Upper lobe of right lung (tissue), 1 donor: ENCODE measurements at regions not wholly inside any gene's neighbourhood (a gene's known extent, or its start where the extent isn't known, plus 50 kb on each side); places are given as distances from the start of the nearest gene placed in this dataset.

Experiments used
- ATAC-seq: fragments of 200-7000 bp; cut with Tn5 transposase; one replicate; pipeline ENCODE4 v1.9.1; 2020; ENCODE audit warnings: mild to moderate bottlenecking, moderate library complexity
- DNase-seq: peaks from one replicate; pipeline ENCODE4 v3.0.0-alpha.2; 2020
- H3K27ac ChIP-seq: fragments of 200-600 bp; one replicate; pipeline ENCODE4 v1.8.0; 2022
- H3K27me3 ChIP-seq: fragments of 200-600 bp; one replicate; pipeline ENCODE4 v1.8.0; 2022; ENCODE audit warnings: mild to moderate bottlenecking
- H3K36me3 ChIP-seq: fragments of 200-600 bp; one replicate; pipeline ENCODE4 v1.8.0; 2022
- H3K4me1 ChIP-seq: fragments of 200-600 bp; one replicate; pipeline ENCODE4 v1.8.0; 2022
- H3K4me3 ChIP-seq: fragments of 200-600 bp; one replicate; pipeline ENCODE4 v1.8.0; 2022; ENCODE audit warnings: mild to moderate bottlenecking
- H3K9me3 ChIP-seq: fragments of 200-600 bp; one replicate; pipeline ENCODE4 v1.8.0; 2022
- intact Hi-C: fragments of 100-400 bp; cut with DNase I; formaldehyde crosslinking; loops from one replicate; pipeline ENCODE4 v1.11.0; 2022
- TF ChIP-seq, protein P1 (sequence below): fragments of 200-600 bp; IDR thresholded peaks from one replicate; pipeline ENCODE4 v1.8.0; 2022; ENCODE audit warnings: antibody characterized with exemption
- donor health status: DM: no; HTN: yes; CAD: no; lungs with severe emphysema.

DNA sequence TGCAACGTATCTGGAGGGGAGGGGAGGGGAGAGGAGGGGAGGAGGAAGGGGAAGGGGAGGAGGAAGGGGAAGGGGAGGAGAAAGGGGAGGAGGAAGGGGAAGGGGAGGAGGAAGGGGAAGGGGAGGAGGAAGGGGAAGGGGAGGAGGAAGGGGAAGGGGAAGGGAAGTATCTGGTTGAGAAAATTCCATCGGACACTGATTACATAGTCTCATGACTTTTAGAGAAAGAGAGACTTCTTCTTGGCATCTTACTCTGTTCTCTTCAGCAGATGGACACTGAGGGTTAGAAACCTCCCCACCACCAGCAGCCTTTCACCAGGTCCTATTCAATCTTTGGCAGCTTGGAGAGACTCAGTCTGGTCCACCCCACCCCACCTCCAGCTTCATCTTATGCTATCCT, 296.3 kb downstream of the TNS1 start:
- ATAC-seq (no peak), DNase-seq (no peak)
- H3K36me3 ChIP-seq: no peaks in the 10 kb centered on the region
- no peak overlapping the region for H3K27ac ChIP-seq
- peaks cover 3% of the 10 kb centered on the region for H3K4me1 ChIP-seq
- TF ChIP-seq, protein P1, sequence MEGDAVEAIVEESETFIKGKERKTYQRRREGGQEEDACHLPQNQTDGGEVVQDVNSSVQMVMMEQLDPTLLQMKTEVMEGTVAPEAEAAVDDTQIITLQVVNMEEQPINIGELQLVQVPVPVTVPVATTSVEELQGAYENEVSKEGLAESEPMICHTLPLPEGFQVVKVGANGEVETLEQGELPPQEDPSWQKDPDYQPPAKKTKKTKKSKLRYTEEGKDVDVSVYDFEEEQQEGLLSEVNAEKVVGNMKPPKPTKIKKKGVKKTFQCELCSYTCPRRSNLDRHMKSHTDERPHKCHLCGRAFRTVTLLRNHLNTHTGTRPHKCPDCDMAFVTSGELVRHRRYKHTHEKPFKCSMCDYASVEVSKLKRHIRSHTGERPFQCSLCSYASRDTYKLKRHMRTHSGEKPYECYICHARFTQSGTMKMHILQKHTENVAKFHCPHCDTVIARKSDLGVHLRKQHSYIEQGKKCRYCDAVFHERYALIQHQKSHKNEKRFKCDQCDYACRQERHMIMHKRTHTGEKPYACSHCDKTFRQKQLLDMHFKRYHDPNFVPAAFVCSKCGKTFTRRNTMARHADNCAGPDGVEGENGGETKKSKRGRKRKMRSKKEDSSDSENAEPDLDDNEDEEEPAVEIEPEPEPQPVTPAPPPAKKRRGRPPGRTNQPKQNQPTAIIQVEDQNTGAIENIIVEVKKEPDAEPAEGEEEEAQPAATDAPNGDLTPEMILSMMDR: no peak
- H3K4me3 ChIP-seq: no peak overlapping the region
- H3K9me3 ChIP-seq: no peaks in the 10 kb centered on the region
- no peaks in the 10 kb centered on the region for H3K27me3 ChIP-seq
- intact Hi-C loops: no loop called here

DNA sequence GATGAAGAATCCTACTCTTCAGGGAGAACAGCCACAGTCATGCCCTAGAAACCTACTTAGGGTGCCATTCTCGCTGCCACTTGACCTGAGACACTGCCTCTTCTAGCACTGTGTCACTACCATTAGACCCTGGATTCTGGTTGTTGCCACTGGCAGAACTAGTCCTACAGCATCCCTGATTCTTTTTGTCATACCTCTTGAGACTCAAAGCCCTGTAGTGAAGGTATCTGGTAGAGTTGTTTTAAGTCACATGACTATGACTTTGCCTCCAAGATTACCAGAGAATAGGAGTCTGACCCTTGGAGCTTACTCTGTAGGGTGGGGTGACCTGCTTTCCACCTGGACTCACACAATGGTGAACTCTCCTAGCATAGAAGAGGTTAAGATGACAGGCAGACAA, 296.7 kb downstream of the TNS1 start:
- no peak for ATAC-seq
- TF ChIP-seq, protein P1: no peak
- Histone ChIP-seq H3K27me3 (no peaks in the 10 kb centered on the region), H3K4me1 (peaks cover 3% of the 10 kb centered on the region), H3K9me3 (no peaks in the 10 kb centered on the region), H3K4me3 (no peak overlapping the region), H3K27ac (no peak overlapping the region), H3K36me3 (no peaks in the 10 kb centered on the region)
- no peak for DNase-seq
- intact Hi-C loops: no loop called here

DNA sequence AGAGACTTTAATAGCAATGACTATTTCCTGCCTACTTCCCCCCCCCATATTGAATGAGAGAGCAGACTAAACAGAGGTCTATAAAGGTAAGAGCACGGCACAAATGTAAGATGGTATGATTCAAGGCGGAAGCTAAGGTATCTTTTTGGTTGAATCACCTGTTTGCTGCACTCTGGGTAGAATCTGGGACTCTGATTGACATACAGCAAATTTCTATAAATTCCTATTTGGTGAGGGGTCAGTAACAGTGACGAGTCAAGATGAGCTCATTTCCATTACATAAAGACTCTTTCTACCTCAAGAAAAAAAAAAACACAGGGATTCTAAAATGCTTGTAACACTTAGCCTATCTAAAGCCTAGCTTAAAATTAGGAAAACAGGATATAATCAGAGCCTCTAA, 297.3 kb downstream of the TNS1 start:
- Histone ChIP-seq H3K36me3 (no peaks in the 10 kb centered on the region), H3K9me3 (no peaks in the 10 kb centered on the region), H3K4me1 (peaks cover 3% of the 10 kb centered on the region), H3K27me3 (no peaks in the 10 kb centered on the region), H3K27ac (no peak overlapping the region), H3K4me3 (no peak overlapping the region)
- TF ChIP-seq, protein P1: no peak
- ATAC-seq: no peak
- no peak for DNase-seq
- intact Hi-C loops: no loop called here

DNA sequence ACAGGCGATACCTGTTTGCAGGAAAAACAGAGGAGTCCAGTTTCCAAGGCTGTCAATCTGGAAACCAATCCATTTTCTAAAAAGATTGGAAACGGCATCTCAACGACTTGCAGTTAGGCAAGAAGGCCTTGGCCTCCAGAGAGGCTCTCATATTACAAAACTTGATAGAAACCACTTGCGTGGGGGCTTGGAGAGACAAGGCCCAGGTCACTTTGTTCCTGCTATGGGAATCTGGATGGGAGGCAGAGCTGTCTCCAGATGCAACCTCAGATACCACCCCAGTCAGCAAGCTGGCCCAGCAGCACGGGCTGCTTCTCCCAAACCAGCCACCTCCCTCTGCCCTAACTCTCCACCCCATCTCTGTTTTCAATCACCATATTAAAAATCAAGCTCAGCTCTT, 298.8 kb downstream of the TNS1 start:
- H3K27ac ChIP-seq: no peak overlapping the region
- no peak for ATAC-seq
- no peak overlapping the region for H3K4me3 ChIP-seq
- H3K4me1 ChIP-seq: peaks cover 3% of the 10 kb centered on the region
- TF ChIP-seq, protein P1: no peak
- H3K27me3 ChIP-seq: no peaks in the 10 kb centered on the region
- no peaks in the 10 kb centered on the region for H3K9me3 ChIP-seq
- no peaks in the 10 kb centered on the region for H3K36me3 ChIP-seq
- intact Hi-C loops: no loop called here
- no peak for DNase-seq

DNA sequence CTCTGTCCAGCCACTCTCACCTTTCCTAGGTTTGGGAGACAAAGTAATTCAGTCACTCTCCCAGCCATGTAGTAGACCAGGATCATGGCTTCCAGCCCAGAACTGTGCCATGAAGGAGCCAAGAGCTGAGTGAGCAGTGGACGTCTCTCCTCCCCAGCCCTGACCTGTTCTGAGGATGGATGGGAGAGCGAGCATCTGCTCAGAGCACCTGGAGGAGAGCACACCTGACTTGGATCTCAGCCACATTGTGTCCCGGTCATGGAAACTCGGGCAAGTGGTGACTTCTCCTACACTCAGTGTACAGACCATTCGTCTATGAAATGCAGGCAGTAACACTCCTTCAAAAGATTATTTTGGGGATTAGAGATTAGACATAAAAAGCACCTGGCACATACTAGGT, 299.7 kb downstream of the TNS1 start:
- ATAC-seq: no peak
- no peak overlapping the region for H3K27ac ChIP-seq
- intact Hi-C loops: no loop called here
- H3K36me3 ChIP-seq: no peaks in the 10 kb centered on the region
- H3K4me3 ChIP-seq: no peak overlapping the region
- no peaks in the 10 kb centered on the region for H3K27me3 ChIP-seq
- peaks cover 3% of the 10 kb centered on the region for H3K4me1 ChIP-seq
- no peak for DNase-seq
- no peaks in the 10 kb centered on the region for H3K9me3 ChIP-seq
- TF ChIP-seq, protein P1: no peak

DNA sequence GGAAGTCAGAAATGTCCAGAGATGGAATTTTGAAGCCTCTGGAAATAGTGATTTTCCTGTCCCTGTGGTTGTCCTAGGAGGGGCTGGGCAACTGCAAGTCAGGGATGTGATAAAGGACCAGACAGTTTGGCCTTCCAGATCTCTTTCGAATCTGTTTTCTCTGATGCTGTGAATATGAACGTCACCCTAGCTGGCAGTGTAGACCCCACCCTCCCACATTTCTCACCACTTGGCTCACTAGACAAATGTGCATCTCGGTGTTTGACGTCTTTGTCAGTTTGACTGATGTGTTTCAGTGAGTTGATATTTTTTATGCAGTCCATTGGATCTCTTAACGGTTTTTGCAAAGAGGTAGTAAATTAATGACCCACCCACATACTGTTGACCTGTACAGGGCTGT, 301.2 kb downstream of the TNS1 start:
- DNase-seq (no peak), ATAC-seq (no peak)
- Histone ChIP-seq H3K9me3 (no peaks in the 10 kb centered on the region), H3K27ac (no peak overlapping the region), H3K4me1 (no peaks in the 10 kb centered on the region), H3K4me3 (no peak overlapping the region), H3K36me3 (no peaks in the 10 kb centered on the region), H3K27me3 (no peaks in the 10 kb centered on the region)
- TF ChIP-seq, protein P1: no peak
- intact Hi-C loops: no loop called here
